Activated CD4-positive, alpha-beta T cell treated with anti-CD3 and anti-CD28 coated beads for 36 hours (primary cell): ENCODE measurements at regions not wholly inside any gene's neighbourhood (a gene's known extent, or its start where the extent isn't known, plus 50 kb on each side); places are given as distances from the start of the nearest gene placed in this dataset.

Experiments
- ATAC-seq: fragments of 200-7000 bp; cut with Tn5 transposase; one replicate; pipeline ENCODE4 v1.10.0; 2021; ENCODE audit warnings: mild to moderate bottlenecking, moderate library complexity
- CTCF ChIA-PET: fragments of 350-600 bp; sonication (Branson Sonifier 250); formaldehyde crosslinking; loops from one replicate; lab custom pipeline; 2021; ENCODE audit warnings: antibody characterized with exemption; lab: Charles Lee
- POLR2A ChIA-PET: fragments of 350-600 bp; sonication (Branson Sonifier 250); formaldehyde crosslinking; loops from one replicate; lab custom pipeline; 2021; ENCODE audit warnings: antibody characterized with exemption, inconsistent platforms; lab: Charles Lee
- DNase-seq: peaks from one replicate; pipeline ENCODE4 v3.0.0-alpha.2; 2020
- H3K27ac Mint-ChIP-seq: one replicate; pipeline ENCODE4 v1.8.0; 2021; ENCODE audit warnings: mixed read lengths
- H3K27me3 Mint-ChIP-seq: one replicate; pipeline ENCODE4 v1.8.0; 2021; ENCODE audit warnings: mixed read lengths
- H3K36me3 Mint-ChIP-seq: one replicate; pipeline ENCODE4 v1.8.0; 2021; ENCODE audit warnings: low read depth, mixed read lengths
- H3K4me1 Mint-ChIP-seq: one replicate; pipeline ENCODE4 v1.8.0; 2021; ENCODE audit warnings: mixed read lengths
- H3K4me3 Mint-ChIP-seq: one replicate; pipeline ENCODE4 v1.8.0; 2021; ENCODE audit warnings: mild to moderate bottlenecking, moderate library complexity, mixed read lengths
- H3K9me3 Mint-ChIP-seq: one replicate; pipeline ENCODE4 v1.8.0; 2021; ENCODE audit warnings: low read depth, mixed read lengths
- intact Hi-C, 2 experiments: fragments of 100-400 bp; cut with DNase I in 1 of 2; cut with micrococcal nuclease in 1 of 2; formaldehyde crosslinking; loops; one replicate each; pipeline versions ENCODE4 v1.14.2 to v1.15.1; 2022 to 2024; cut with DNase I, micrococcal nuclease

DNA sequence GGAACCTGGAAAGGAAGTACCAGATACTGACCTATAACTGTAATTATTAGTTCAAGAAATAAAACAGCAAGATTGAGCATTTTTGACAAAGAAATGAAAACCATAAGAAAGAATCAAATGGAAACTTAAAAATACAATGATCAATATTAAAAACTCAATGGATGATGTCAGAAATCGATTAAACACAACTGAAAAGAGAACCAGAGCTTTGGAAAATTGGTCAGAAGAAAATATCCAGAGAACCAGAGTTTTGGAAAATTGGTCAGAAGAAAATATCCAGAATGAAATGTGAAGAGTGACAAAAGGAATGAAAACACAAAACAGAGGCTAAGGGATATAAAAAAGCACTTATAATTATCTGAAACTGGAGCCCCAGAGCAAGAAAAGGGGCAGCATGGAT lies 438.6 kb downstream of the AJAP1 start:
- no peak overlapping the region for H3K4me3 Mint-ChIP-seq
- H3K27me3 Mint-ChIP-seq = peaks cover 8% of the 10 kb centered on the region
- peaks cover 3% of the 10 kb centered on the region for H3K36me3 Mint-ChIP-seq
- intact Hi-C loops = no loop called here
- H3K9me3 Mint-ChIP-seq = peaks cover 25% of the 10 kb centered on the region
- H3K4me1 Mint-ChIP-seq = no peaks in the 10 kb centered on the region
- ChIA-PET CTCF (no interaction called here), POLR2A (no interaction called here)
- no peak for DNase-seq
- no peak overlapping the region for H3K27ac Mint-ChIP-seq
- ATAC-seq = no peak

DNA sequence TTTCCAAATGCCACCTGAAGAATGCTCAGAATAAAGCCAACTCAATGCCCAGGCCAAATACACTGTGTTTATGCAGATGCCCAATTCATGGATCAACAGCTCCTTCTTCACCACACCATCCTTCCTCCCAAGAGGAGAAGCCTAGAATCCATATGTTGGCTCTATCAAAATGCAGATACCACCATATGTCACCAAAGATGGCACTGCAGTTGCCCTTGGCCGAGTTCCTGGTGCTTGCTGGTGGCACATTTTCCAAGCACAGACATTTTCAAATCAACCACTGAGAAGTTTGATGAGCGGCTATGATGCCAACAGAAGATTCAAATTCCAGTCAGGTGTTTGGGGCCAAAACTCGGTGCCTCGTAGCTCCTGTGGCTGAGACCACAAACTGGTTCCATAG lies 430.3 kb downstream of the AJAP1 start:
- Mint-ChIP-seq H3K4me3 (no peak overlapping the region), H3K27ac (no peak overlapping the region), H3K4me1 (no peaks in the 10 kb centered on the region), H3K36me3 (no peaks in the 10 kb centered on the region), H3K27me3 (peaks cover 15% of the 10 kb centered on the region), H3K9me3 (peaks cover 2% of the 10 kb centered on the region)
- intact Hi-C loops = no loop called here
- no peak for DNase-seq
- POLR2A ChIA-PET = no interaction called here
- CTCF ChIA-PET = interaction anchor here (0.8 kb wide), 1 partner anchor 379 kb away, joined by 3 read pairs; no protein-coding TSS in a partner anchor
- no peak for ATAC-seq

DNA sequence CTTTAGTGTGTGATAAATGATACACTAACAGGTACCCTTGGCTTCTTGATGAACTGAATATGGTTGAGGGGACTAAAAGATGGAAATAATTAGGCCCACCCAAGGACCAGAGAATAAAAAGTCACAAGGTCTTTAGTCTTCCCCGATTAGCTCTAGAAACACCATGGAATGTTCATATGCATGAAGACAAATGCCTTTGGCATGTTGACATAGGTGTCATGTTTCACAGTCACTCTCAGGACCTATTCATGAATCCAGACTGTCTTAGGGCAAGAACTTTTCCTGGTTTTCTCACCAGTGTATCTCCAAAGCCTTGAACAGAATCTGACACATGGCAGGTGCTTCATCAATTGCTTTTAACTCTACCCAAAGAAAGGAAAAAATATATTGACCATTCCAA lies 412.8 kb downstream of the AJAP1 start:
- Mint-ChIP-seq H3K27me3 (peaks cover 12% of the 10 kb centered on the region), H3K9me3 (no peaks in the 10 kb centered on the region), H3K4me3 (no peak overlapping the region), H3K4me1 (no peaks in the 10 kb centered on the region), H3K36me3 (no peaks in the 10 kb centered on the region), H3K27ac (no peak overlapping the region)
- intact Hi-C loops = no loop called here
- ATAC-seq (no peak), DNase-seq (no peak)
- CTCF ChIA-PET = no interaction called here
- POLR2A ChIA-PET = no interaction called here

GRCh38 chr1:5053744-5054143 lies 399.3 kb downstream of the AJAP1 start:
- POLR2A ChIA-PET = no interaction called here
- DNase-seq (no peak), ATAC-seq (no peak)
- Mint-ChIP-seq H3K9me3 (peaks cover 13% of the 10 kb centered on the region), H3K27me3 (peaks cover 9% of the 10 kb centered on the region), H3K36me3 (no peaks in the 10 kb centered on the region), H3K4me1 (no peaks in the 10 kb centered on the region), H3K4me3 (no peak overlapping the region), H3K27ac (no peak overlapping the region)
- CTCF ChIA-PET = no interaction called here
- intact Hi-C loops = no loop called here

DNA sequence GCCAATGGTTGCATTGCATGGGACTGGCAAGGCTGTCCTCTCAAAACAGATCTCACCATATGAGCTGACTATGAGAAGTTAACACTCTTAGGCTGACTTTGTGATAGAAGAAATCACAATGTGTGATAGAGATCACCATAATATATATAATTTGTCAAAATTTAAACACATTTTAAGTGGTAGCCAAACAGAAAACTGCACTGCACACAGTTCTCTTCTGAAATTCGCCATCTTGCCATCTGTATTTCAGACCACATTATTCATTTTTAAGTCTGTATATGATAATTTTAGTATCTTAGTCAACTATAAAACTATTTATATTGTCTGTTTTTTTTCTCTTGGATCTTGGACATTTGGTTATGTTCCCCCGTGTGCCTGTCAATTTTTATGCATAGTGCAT lies 374.7 kb downstream of the AJAP1 start:
- H3K36me3 Mint-ChIP-seq = no peaks in the 10 kb centered on the region
- H3K4me3 Mint-ChIP-seq = no peak overlapping the region
- H3K4me1 Mint-ChIP-seq = no peaks in the 10 kb centered on the region
- no peak overlapping the region for H3K27ac Mint-ChIP-seq
- DNase-seq = no peak
- CTCF ChIA-PET = interaction anchor here (0.6 kb wide), 1 partner anchor 290 kb away, joined by 3 read pairs; no protein-coding TSS in a partner anchor
- POLR2A ChIA-PET = no interaction called here
- intact Hi-C loops = no loop called here
- peaks cover 2% of the 10 kb centered on the region for H3K27me3 Mint-ChIP-seq
- no peak for ATAC-seq
- H3K9me3 Mint-ChIP-seq = peaks cover 3% of the 10 kb centered on the region

DNA sequence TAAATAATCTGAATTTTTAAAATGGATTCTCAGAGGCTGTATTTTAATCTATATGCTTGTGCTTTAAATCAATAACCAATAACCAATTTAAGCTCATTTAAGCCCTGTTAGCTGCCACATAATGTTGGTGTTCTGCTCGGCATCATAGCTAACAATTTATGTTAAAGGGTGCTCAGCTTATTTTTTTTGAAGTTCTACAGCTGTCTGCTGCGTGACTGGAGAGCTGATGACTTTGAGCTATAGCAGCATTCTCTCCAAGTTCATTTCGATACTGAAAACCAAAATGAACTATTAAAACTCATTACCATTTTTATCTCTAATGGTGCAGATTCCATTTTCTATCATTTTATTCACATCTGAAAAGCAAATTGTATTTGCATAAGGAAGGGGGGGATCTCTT lies 357.8 kb downstream of the AJAP1 start:
- DNase-seq (no peak), ATAC-seq (no peak)
- Mint-ChIP-seq H3K4me3 (no peak overlapping the region), H3K36me3 (no peaks in the 10 kb centered on the region), H3K27me3 (peaks cover 7% of the 10 kb centered on the region), H3K27ac (no peak overlapping the region), H3K4me1 (no peaks in the 10 kb centered on the region), H3K9me3 (no peaks in the 10 kb centered on the region)
- CTCF ChIA-PET = interaction anchor here (1.2 kb wide), 1 partner anchor 304 kb away, joined by 3 read pairs; no protein-coding TSS in a partner anchor
- intact Hi-C loops = no loop called here
- POLR2A ChIA-PET = no interaction called here

GRCh38 chr1:5010656-5011055 lies 356.2 kb downstream of the AJAP1 start:
- no peak for DNase-seq
- H3K4me1 Mint-ChIP-seq = no peaks in the 10 kb centered on the region
- no peak overlapping the region for H3K4me3 Mint-ChIP-seq
- H3K27ac Mint-ChIP-seq = no peak overlapping the region
- H3K27me3 Mint-ChIP-seq = peaks cover 7% of the 10 kb centered on the region
- ChIA-PET CTCF (no interaction called here), POLR2A (no interaction called here)
- H3K36me3 Mint-ChIP-seq = no peaks in the 10 kb centered on the region
- H3K9me3 Mint-ChIP-seq = no peaks in the 10 kb centered on the region
- intact Hi-C loops = no loop called here
- ATAC-seq = no peak

DNA sequence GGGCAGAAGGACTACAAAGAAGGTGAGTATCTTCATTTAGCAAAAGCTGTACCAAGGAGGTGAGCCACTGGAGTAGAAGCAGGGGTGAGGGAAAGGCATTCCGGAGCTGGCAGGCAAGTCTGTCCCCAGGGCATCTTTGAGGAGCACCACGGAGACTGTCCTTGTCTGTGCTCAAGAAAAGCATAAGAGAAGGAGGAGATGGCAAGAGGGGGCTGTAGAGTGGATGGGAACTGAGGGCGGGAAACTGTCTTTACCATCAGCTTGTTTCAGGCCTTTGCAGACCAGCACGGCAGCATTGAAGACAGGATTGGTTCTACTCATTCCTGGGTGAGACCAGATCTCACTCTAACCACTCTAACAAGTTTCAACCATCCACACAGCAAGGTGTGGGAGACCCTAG lies 355.8 kb downstream of the AJAP1 start:
- Mint-ChIP-seq H3K4me1 (no peaks in the 10 kb centered on the region), H3K27me3 (peaks cover 7% of the 10 kb centered on the region), H3K27ac (no peak overlapping the region), H3K36me3 (no peaks in the 10 kb centered on the region), H3K4me3 (no peak overlapping the region), H3K9me3 (no peaks in the 10 kb centered on the region)
- DNase-seq = no peak
- intact Hi-C loops = no loop called here
- no peak for ATAC-seq
- POLR2A ChIA-PET = no interaction called here
- CTCF ChIA-PET = no interaction called here

- H3K27ac Mint-ChIP-seq = no peak overlapping the region
- H3K36me3 Mint-ChIP-seq = no peaks in the 10 kb centered on the region
- POLR2A ChIA-PET = no interaction called here
- no peaks in the 10 kb centered on the region for H3K4me1 Mint-ChIP-seq
- ATAC-seq = no peak
- H3K9me3 Mint-ChIP-seq = no peaks in the 10 kb centered on the region
- peaks cover 7% of the 10 kb centered on the region for H3K27me3 Mint-ChIP-seq
- intact Hi-C loops = no loop called here
- DNase-seq = no peak
- H3K4me3 Mint-ChIP-seq = no peak overlapping the region
- CTCF ChIA-PET = no interaction called here
Observed at GRCh38 chr1:5009376-5010065, 355.1 kb downstream of the AJAP1 start.

DNA sequence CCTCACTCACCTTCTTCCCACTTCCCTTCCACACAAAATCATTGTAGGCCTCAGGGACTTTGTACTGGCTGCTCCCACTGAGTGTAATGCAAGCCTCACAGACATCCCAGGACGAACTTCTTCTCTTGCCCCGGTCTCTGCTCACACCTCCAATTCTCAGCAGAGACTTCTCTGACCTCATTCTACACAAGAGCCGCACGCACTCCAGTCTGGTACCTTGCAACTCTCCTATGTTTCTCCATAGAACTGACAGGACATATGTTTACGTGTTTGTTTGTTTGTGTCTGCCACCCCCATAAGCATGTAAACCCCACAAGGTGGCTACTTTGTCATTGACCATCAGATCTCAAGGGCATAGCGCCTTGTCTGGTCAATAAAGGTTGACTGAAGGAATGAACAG lies 350.8 kb downstream of the AJAP1 start:
- no peak overlapping the region for H3K4me3 Mint-ChIP-seq
- intact Hi-C loops = no loop called here
- H3K27ac Mint-ChIP-seq = no peak overlapping the region
- no peaks in the 10 kb centered on the region for H3K4me1 Mint-ChIP-seq
- ChIA-PET CTCF (no interaction called here), POLR2A (no interaction called here)
- peaks cover 6% of the 10 kb centered on the region for H3K27me3 Mint-ChIP-seq
- DNase-seq (no peak), ATAC-seq (no peak)
- no peaks in the 10 kb centered on the region for H3K9me3 Mint-ChIP-seq
- no peaks in the 10 kb centered on the region for H3K36me3 Mint-ChIP-seq

- POLR2A ChIA-PET = no interaction called here
- Mint-ChIP-seq H3K36me3 (no peaks in the 10 kb centered on the region), H3K4me3 (no peak overlapping the region), H3K9me3 (peaks cover under 1% of the 10 kb centered on the region), H3K27ac (no peak overlapping the region), H3K27me3 (peaks cover 5% of the 10 kb centered on the region), H3K4me1 (no peaks in the 10 kb centered on the region)
- ATAC-seq (no peak), DNase-seq (no peak)
- intact Hi-C loops = no loop called here
- CTCF ChIA-PET = no interaction called here
Observed at GRCh38 chr1:5002676-5003075, 348.3 kb downstream of the AJAP1 start.

- Mint-ChIP-seq H3K4me1 (no peaks in the 10 kb centered on the region), H3K36me3 (no peaks in the 10 kb centered on the region), H3K4me3 (no peak overlapping the region), H3K9me3 (peaks cover 2% of the 10 kb centered on the region), H3K27ac (no peak overlapping the region), H3K27me3 (peaks cover 7% of the 10 kb centered on the region)
- ChIA-PET POLR2A (no interaction called here), CTCF (no interaction called here)
- ATAC-seq (no peak), DNase-seq (peak; percentile 15)
- intact Hi-C loops = no loop called here
Observed at GRCh38 chr1:5001466-5001865, 347.1 kb downstream of the AJAP1 start.
